Uterus (tissue), 2 donors: ENCODE measurements at regions not wholly inside any gene's neighbourhood (a gene's known extent, or its start where the extent isn't known, plus 50 kb on each side); places are given as distances from the start of the nearest gene placed in this dataset.

Experiments
- POLR2A ChIP-seq, 2 donors: fragments of 450-650 bp; IDR thresholded peaks; one replicate each; pipeline ENCODE4 v1.6.1; 2016; ENCODE audit warnings: antibody characterized with exemption in 2 of 2, mild to moderate bottlenecking in 1 of 2, moderate library complexity in 1 of 2
- TF ChIP-seq, protein P1 (sequence below), 4 experiments: fragments of 200-600 bp in 2 of 4; fragments of 450-650 bp in 2 of 4; sonication (generic) in 2 of 4; IDR thresholded peaks; one replicate each; pipeline ENCODE4 v1.5.1; 2016 to 2019; ENCODE audit warnings: antibody characterized with exemption in 4 of 4, mild to moderate bottlenecking in 2 of 4, moderate library complexity in 1 of 4

GRCh38 chr1:58095183-58095582 is 451.3 kb downstream of the OMA1 start:
- TF ChIP-seq, protein P1, sequence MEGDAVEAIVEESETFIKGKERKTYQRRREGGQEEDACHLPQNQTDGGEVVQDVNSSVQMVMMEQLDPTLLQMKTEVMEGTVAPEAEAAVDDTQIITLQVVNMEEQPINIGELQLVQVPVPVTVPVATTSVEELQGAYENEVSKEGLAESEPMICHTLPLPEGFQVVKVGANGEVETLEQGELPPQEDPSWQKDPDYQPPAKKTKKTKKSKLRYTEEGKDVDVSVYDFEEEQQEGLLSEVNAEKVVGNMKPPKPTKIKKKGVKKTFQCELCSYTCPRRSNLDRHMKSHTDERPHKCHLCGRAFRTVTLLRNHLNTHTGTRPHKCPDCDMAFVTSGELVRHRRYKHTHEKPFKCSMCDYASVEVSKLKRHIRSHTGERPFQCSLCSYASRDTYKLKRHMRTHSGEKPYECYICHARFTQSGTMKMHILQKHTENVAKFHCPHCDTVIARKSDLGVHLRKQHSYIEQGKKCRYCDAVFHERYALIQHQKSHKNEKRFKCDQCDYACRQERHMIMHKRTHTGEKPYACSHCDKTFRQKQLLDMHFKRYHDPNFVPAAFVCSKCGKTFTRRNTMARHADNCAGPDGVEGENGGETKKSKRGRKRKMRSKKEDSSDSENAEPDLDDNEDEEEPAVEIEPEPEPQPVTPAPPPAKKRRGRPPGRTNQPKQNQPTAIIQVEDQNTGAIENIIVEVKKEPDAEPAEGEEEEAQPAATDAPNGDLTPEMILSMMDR (IDR thresholded peaks at IDR 0.05) = no peak
- TF ChIP-seq POLR2A (IDR thresholded peaks at IDR 0.05) = no peak
